HepG2 (cell line): ENCODE measurements at regions not wholly inside any gene's neighbourhood (a gene's known extent, or its start where the extent isn't known, plus 50 kb on each side); places are given as distances from the start of the nearest gene placed in this dataset.

Source experiments
- ESRRA ChIP-seq: sonication (generic); formaldehyde crosslinking; IDR thresholded peaks from 2 replicates; pipeline ENCODE4 v1.5.1; 2020; ENCODE audit warnings: mild to moderate bottlenecking, low read depth, missing genetic modification reagents
- FOXA1 ChIP-seq, 2 experiments: fragments of 450-650 bp in 1 of 2; sonication (generic) in 1 of 2; formaldehyde crosslinking in 1 of 2; IDR thresholded peaks; 2 replicates each; pipeline versions ENCODE4 v1.4.0 to v1.6.1; 2016 to 2020; ENCODE audit warnings: missing genetic modification reagents in 1 of 2
- GTF3A ChIP-seq: sonication (generic); formaldehyde crosslinking; conservative IDR thresholded peaks from 2 replicates; pipeline ENCODE4 v1.4.0; 2020; ENCODE audit warnings: mild to moderate bottlenecking, missing genetic modification reagents
- HDAC6 ChIP-seq: fragments of 200-600 bp; sonication (generic); IDR thresholded peaks from 2 replicates; pipeline ENCODE4 v1.7.0; 2017; ENCODE audit warnings: mild to moderate bottlenecking, antibody characterized with exemption, low read length, low read depth
- IKZF4 ChIP-seq: sonication (generic); formaldehyde crosslinking; IDR thresholded peaks from 2 replicates; pipeline ENCODE4 v1.5.1; 2020; ENCODE audit warnings: borderline replicate concordance, mild to moderate bottlenecking, low read depth, missing genetic modification reagents; ENCODE audit errors: not compliant biosample characterization
- ISX ChIP-seq: sonication (generic); formaldehyde crosslinking; conservative IDR thresholded peaks from 2 replicates; pipeline ENCODE4 v1.5.0; 2020; ENCODE audit warnings: missing genetic modification reagents
- KDM6A ChIP-seq: IDR thresholded peaks from 2 replicates; pipeline ENCODE4 v1.6.1; 2016; ENCODE audit warnings: low read depth
- KLF9 ChIP-seq: IDR thresholded peaks from 2 replicates; pipeline ENCODE4 v1.6.1; 2016; ENCODE audit warnings: low read depth
- SALL1 ChIP-seq: sonication (generic); formaldehyde crosslinking; IDR thresholded peaks from 2 replicates; pipeline ENCODE4 v1.8.0; 2022; ENCODE audit warnings: mild to moderate bottlenecking, missing genetic modification reagents
- SIN3B ChIP-seq: fragments of 150-350 bp; IDR thresholded peaks from 2 replicates; pipeline ENCODE4 v1.6.1; 2014; ENCODE audit warnings: low read length
- SMAD3 ChIP-seq: sonication (generic); formaldehyde crosslinking; IDR thresholded peaks from 2 replicates; pipeline ENCODE4 v1.4.0; 2020; ENCODE audit warnings: missing genetic modification reagents
- SSRP1 ChIP-seq: IDR thresholded peaks from 2 replicates; pipeline ENCODE4 v1.6.1; 2016; ENCODE audit warnings: control low read depth
- TCF12 ChIP-seq, 2 experiments: fragments of 450-650 bp in 1 of 2; sonication (generic) in 1 of 2; formaldehyde crosslinking in 1 of 2; IDR thresholded peaks; 2 replicates each; pipeline versions ENCODE4 v1.6.1 to v1.8.0; 2017 to 2022; ENCODE audit warnings: antibody characterized with exemption in 1 of 2, mild to moderate bottlenecking in 1 of 2, missing genetic modification reagents in 1 of 2, moderate library complexity in 1 of 2
- ZFYVE20 ChIP-seq: sonication (generic); formaldehyde crosslinking; IDR thresholded peaks from 2 replicates; pipeline ENCODE4 v1.8.0; 2023; ENCODE audit warnings: low read depth, mild to moderate bottlenecking, moderate library complexity, missing genetic modification reagents, borderline replicate concordance
- ZNF33B ChIP-seq: sonication (generic); formaldehyde crosslinking; IDR thresholded peaks from 2 replicates; pipeline ENCODE4 v1.5.1; 2020; ENCODE audit warnings: mild to moderate bottlenecking, missing genetic modification reagents
- ZNF703 ChIP-seq: sonication (generic); formaldehyde crosslinking; IDR thresholded peaks from 2 replicates; pipeline ENCODE4 v1.5.1; 2020; ENCODE audit warnings: missing genetic modification reagents, mild to moderate bottlenecking, moderate library complexity, borderline replicate concordance
- TF ChIP-seq, protein P1 (sequence below): IDR thresholded peaks from 2 replicates; pipeline ENCODE4 v1.6.1; 2012; ENCODE audit warnings: low read length, improper control_type of control experiment
- TF ChIP-seq, protein P2 (sequence below): IDR thresholded peaks from 2 replicates; pipeline ENCODE4 v1.6.1; 2016; ENCODE audit warnings: missing biosample characterization, missing genetic modification reagents, low read depth
- TF ChIP-seq, protein P3 (sequence below): sonication (generic); formaldehyde crosslinking; IDR thresholded peaks from 2 replicates; pipeline ENCODE4 v1.5.1; 2020; ENCODE audit warnings: mild to moderate bottlenecking, missing genetic modification reagents
- TF ChIP-seq, protein P4 (sequence below): sonication (generic); formaldehyde crosslinking; IDR thresholded peaks from 2 replicates; pipeline ENCODE4 v1.8.0; 2022; ENCODE audit warnings: low read depth, missing genetic modification reagents

DNA sequence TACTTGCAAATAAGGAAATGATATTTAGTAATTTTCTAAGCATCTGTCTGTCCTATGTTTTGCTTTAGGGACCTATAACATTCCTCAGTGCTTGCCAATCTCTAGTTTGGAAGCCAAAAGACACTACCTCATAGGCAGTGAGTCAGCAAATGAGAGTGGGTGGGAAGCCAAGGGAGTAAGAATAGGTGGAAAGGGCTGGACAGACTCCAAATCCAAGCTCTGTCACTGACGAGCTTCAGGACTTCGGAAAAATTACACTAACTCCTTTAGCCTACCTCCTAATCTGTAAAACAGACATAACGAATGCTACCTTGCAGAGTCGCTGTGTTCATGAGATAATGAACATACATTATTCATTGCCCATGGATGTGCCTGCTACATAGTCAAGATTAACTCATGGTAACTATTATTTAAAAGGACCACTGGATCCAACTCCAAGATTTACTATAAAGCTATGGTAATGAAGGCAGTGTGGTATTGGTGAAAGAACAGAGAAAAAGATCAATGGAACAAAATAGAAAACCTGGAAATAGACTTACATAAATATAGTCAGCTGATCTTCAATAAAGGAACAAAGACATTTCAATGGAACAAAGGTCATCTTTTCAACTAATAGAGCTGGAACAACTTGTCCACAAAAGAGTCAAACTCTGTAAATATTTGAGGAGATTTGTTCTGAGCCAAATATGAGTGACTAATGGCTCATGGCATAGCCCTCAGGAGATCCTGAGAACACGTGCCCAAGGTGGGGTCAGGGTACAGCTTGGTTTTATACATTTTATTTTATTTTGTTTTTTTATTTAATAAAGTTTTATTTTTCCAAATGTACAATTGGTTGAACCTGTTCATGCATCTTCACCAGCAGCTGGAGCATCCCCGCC lies 64.1 kb downstream of the FAM50B start (continued):
- TF ChIP-seq, protein P1, sequence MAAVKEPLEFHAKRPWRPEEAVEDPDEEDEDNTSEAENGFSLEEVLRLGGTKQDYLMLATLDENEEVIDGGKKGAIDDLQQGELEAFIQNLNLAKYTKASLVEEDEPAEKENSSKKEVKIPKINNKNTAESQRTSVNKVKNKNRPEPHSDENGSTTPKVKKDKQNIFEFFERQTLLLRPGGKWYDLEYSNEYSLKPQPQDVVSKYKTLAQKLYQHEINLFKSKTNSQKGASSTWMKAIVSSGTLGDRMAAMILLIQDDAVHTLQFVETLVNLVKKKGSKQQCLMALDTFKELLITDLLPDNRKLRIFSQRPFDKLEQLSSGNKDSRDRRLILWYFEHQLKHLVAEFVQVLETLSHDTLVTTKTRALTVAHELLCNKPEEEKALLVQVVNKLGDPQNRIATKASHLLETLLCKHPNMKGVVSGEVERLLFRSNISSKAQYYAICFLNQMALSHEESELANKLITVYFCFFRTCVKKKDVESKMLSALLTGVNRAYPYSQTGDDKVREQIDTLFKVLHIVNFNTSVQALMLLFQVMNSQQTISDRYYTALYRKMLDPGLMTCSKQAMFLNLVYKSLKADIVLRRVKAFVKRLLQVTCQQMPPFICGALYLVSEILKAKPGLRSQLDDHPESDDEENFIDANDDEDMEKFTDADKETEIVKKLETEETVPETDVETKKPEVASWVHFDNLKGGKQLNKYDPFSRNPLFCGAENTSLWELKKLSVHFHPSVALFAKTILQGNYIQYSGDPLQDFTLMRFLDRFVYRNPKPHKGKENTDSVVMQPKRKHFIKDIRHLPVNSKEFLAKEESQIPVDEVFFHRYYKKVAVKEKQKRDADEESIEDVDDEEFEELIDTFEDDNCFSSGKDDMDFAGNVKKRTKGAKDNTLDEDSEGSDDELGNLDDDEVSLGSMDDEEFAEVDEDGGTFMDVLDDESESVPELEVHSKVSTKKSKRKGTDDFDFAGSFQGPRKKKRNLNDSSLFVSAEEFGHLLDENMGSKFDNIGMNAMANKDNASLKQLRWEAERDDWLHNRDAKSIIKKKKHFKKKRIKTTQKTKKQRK, result no peak
- TF ChIP-seq, protein P2, sequence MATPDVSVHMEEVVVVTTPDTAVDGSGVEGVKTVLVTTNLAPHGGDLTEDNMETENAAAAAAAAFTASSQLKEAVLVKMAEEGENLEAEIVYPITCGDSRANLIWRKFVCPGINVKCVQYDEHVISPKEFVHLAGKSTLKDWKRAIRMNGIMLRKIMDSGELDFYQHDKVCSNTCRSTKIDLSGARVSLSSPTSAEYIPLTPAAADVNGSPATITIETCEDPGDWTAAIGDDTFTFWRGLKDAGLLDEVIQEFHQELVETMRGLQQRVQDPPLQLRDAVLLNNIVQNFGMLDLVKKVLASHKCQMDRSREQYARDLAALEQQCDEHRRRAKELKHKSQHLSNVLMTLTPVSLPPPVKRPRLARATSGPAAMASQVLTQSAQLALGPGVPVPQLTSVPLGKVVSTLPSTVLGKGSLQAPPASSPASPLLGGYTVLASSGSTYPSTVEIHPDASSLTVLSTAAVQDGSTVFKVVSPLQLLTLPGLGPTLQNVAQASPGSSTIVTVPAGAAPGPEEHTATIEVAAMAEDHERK (CRISPR knock-in tag), result no peak
- TF ChIP-seq ZNF703 (CRISPR knock-in tag), result no peak
- no peak; the same call in 1 of the 2 replicates for TF ChIP-seq SSRP1 (CRISPR knock-in tag)
- peak; percentile 80; the same call in 1 of the 2 replicates for TF ChIP-seq SALL1 (CRISPR knock-in tag)
- no peak for TF ChIP-seq KLF9 (CRISPR knock-in tag)
- peak; percentile 61; the same call in 1 of the 2 replicates for TF ChIP-seq KDM6A
- TF ChIP-seq ISX (CRISPR knock-in tag), result no peak
- TF ChIP-seq TCF12 (IDR thresholded peaks at IDR 0.05), result no peak
- peak; percentile 31; the same call in 1 of the 2 replicates for TF ChIP-seq TCF12 (CRISPR knock-in tag; IDR thresholded peaks at IDR 0.05)
- TF ChIP-seq, protein P3, sequence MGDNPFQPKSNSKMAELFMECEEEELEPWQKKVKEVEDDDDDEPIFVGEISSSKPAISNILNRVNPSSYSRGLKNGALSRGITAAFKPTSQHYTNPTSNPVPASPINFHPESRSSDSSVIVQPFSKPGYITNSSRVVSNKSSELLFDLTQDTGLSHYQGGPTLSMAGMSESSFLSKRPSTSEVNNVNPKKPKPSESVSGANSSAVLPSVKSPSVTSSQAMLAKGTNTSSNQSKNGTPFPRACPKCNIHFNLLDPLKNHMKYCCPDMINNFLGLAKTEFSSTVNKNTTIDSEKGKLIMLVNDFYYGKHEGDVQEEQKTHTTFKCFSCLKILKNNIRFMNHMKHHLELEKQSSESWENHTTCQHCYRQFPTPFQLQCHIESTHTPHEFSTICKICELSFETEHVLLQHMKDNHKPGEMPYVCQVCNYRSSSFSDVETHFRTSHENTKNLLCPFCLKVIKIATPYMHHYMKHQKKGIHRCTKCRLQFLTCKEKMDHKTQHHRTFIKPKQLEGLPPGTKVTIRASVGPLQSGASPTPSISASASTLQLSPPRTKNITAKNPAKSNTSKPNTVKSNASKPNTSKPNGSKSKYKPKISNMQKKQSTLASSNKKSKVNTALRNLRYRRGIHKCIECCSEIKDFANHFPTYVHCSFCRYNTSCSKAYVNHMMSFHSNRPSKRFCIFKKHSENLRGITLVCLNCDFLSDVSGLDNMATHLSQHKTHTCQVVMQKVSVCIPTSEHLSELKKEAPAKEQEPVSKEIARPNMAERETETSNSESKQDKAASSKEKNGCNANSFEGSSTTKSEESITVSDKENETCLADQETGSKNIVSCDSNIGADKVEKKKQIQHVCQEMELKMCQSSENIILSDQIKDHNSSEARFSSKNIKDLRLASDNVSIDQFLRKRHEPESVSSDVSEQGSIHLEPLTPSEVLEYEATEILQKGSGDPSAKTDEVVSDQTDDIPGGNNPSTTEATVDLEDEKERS (CRISPR knock-in tag), result no peak
- no peak for TF ChIP-seq GTF3A
- TF ChIP-seq SIN3B, result no peak
- 0 out of 2 replicates have a peak, but pooled peaks have one; percentile 20 for TF ChIP-seq ZNF33B (CRISPR knock-in tag)
- TF ChIP-seq ZFYVE20 (CRISPR knock-in tag), result no peak
- no peak for TF ChIP-seq HDAC6
- TF ChIP-seq, protein P4, sequence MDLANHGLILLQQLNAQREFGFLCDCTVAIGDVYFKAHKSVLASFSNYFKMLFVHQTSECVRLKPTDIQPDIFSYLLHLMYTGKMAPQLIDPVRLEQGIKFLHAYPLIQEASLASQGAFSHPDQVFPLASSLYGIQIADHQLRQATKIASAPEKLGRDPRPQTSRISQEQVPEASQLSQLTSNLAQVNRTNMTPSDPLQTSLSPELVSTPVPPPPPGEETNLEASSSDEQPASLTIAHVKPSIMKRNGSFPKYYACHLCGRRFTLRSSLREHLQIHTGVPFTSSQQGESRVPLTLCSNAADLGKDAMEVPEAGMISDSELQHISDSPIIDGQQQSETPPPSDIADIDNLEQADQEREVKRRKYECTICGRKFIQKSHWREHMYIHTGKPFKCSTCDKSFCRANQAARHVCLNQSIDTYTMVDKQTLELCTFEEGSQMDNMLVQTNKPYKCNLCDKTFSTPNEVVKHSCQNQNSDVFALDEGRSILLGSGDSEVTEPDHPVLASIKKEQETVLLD (CRISPR knock-in tag), result no peak
- no peak for TF ChIP-seq ESRRA
- TF ChIP-seq FOXA1 (IDR thresholded peaks at IDR 0.05), result peak; percentile 66
- peak; percentile 74 for TF ChIP-seq FOXA1 (CRISPR knock-in tag; IDR thresholded peaks at IDR 0.05)
- TF ChIP-seq SMAD3, result peak; percentile 79
- TF ChIP-seq IKZF4 (CRISPR knock-in tag), result no peak
